BLaER1 treated with 17β-estradiol and CSF1 and Interleukin-3, amounts not matched to agents 10 nM and 100 nM (cell line): ENCODE measurements at regions not wholly inside any gene's neighbourhood (a gene's known extent, or its start where the extent isn't known, plus 50 kb on each side); places are given as distances from the start of the nearest gene placed in this dataset.
A peak's percentile ranks its signal among the peaks of the same experiment; 100 is the strongest.

Source experiments
- H3K27ac ChIP-seq, 11 experiments: shearing (Covaris generic); formaldehyde crosslinking; 2 replicates each; pipeline ENCODE4 v1.8.1; 2022
- H3K27me3 ChIP-seq, 11 experiments: shearing (Covaris generic); formaldehyde crosslinking; 2 replicates each; pipeline ENCODE4 v1.8.1; 2022
- H3K36me3 ChIP-seq, 11 experiments: shearing (Covaris generic); formaldehyde crosslinking; 2 replicates each; pipeline ENCODE4 v1.8.1; 2022
- H3K4me1 ChIP-seq, 10 experiments: shearing (Covaris generic); formaldehyde crosslinking; 2 replicates each; pipeline ENCODE4 v1.8.1; 2022
- H3K4me2 ChIP-seq, 11 experiments: shearing (Covaris generic); formaldehyde crosslinking; 2 replicates each; pipeline ENCODE4 v1.8.1; 2022
- H3K4me3 ChIP-seq, 10 experiments: shearing (Covaris generic); formaldehyde crosslinking; 2 replicates each; pipeline ENCODE4 v1.8.1; 2022
- H3K9ac ChIP-seq, 11 experiments: shearing (Covaris generic); formaldehyde crosslinking; 2 replicates each; pipeline ENCODE4 v1.8.1; 2022
- H3K9me3 ChIP-seq, 11 experiments: shearing (Covaris generic); formaldehyde crosslinking; replicated peaks in 1 of 11; 2 replicates each; pipeline ENCODE4 v1.8.1; 2022
- H4K20me1 ChIP-seq, 11 experiments: shearing (Covaris generic); formaldehyde crosslinking; 2 replicates each; pipeline ENCODE4 v1.8.1; 2022
- Cebpa-rat ChIP-seq, 11 experiments: shearing (Covaris generic); IDR thresholded peaks; 2 replicates each; pipeline ENCODE4 v1.8.1; 2022

- no peaks in the 10 kb centered on the region; a peak in 1 of 22 replicates for H3K9me3 ChIP-seq
- H3K4me2 ChIP-seq: no peak overlapping the region
- H3K27me3 ChIP-seq: no peaks in the 10 kb centered on the region
- H3K36me3 ChIP-seq: no peaks in the 10 kb centered on the region
- H3K4me3 ChIP-seq: no peak overlapping the region
- no peak for TF ChIP-seq Cebpa-rat (IDR thresholded peaks at IDR 0.05)
- no peaks in the 10 kb centered on the region for H3K4me1 ChIP-seq
- H4K20me1 ChIP-seq: no peaks in the 10 kb centered on the region
- H3K9ac ChIP-seq: no peak overlapping the region
- no peak overlapping the region for H3K27ac ChIP-seq
Measured at GRCh38 chr13:107669391-107669993, 545.8 kb downstream of the LIG4 start.

- TF ChIP-seq Cebpa-rat (IDR thresholded peaks at IDR 0.05): no peak
- no peak overlapping the region for H3K4me3 ChIP-seq
Measured at GRCh38 chr13:107665926-107666458, 549.3 kb downstream of the LIG4 start.

DNA sequence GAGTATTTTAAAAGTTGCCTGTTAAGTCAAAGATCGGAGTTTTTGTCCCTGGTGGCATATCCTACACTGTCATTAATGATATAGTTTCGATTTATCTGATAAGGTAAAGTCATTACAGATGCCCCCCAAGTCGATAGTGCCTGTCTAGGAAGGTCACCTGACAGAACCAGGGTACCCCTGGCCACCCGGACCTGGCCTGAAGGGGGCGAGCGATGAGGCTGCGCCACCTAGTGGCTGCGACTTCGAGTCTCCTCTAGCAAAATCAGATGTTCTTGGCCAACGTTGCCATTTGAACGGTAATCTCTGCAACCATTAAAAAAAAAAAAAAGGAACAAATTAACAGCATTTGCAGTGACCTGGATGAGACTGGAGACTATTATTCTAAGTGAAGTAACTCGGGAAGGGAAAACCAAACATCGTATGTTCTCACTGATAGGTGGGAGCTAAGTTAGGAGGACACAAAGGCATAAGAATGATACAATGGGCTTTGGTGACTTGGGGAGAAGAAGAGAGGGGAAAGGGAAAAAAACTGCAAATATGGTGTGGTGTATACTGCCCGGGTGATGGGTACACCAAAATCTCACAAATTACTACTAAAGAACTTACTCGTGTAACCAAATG, 565.1 kb downstream of the LIG4 start:
- H3K27ac ChIP-seq: no peak overlapping the region
- H3K9me3 ChIP-seq: peaks cover 0 to 2% (median 0%) of the 10 kb centered on the region in 11 experiments; a peak in 1 of 22 replicates
- no peaks in the 10 kb centered on the region for H3K27me3 ChIP-seq
- TF ChIP-seq Cebpa-rat (IDR thresholded peaks at IDR 0.05): no peak
- H3K4me1 ChIP-seq: no peaks in the 10 kb centered on the region
- no peaks in the 10 kb centered on the region for H3K36me3 ChIP-seq
- no peak overlapping the region for H3K4me3 ChIP-seq
- no peak overlapping the region for H3K4me2 ChIP-seq
- H4K20me1 ChIP-seq: no peaks in the 10 kb centered on the region
- no peak overlapping the region for H3K9ac ChIP-seq

More at GRCh38 chr13:107665926-107666458, 549.3 kb downstream of the LIG4 start:
- no peaks in the 10 kb centered on the region for H3K4me1 ChIP-seq
- H3K4me2 ChIP-seq: no peak overlapping the region
- no peaks in the 10 kb centered on the region for H3K36me3 ChIP-seq
- H4K20me1 ChIP-seq: no peaks in the 10 kb centered on the region
- no peak overlapping the region for H3K27ac ChIP-seq
- H3K27me3 ChIP-seq: no peaks in the 10 kb centered on the region
- no peaks in the 10 kb centered on the region; a peak in 1 of 22 replicates for H3K9me3 ChIP-seq
- no peak overlapping the region for H3K9ac ChIP-seq

GRCh38 chr13:107649079-107649478, 566.3 kb downstream of the LIG4 start:
- Histone ChIP-seq H3K4me1 (no peaks in the 10 kb centered on the region), H3K36me3 (no peaks in the 10 kb centered on the region), H4K20me1 (no peaks in the 10 kb centered on the region), H3K9ac (no peak overlapping the region), H3K4me2 (no peak overlapping the region), H3K27me3 (no peaks in the 10 kb centered on the region), H3K9me3 (peaks cover 0 to 5% (median 0%) of the 10 kb centered on the region in 11 experiments; a peak in 1 of 22 replicates), H3K27ac (no peak overlapping the region), H3K4me3 (no peak overlapping the region)
- no peak for TF ChIP-seq Cebpa-rat (IDR thresholded peaks at IDR 0.05)

DNA sequence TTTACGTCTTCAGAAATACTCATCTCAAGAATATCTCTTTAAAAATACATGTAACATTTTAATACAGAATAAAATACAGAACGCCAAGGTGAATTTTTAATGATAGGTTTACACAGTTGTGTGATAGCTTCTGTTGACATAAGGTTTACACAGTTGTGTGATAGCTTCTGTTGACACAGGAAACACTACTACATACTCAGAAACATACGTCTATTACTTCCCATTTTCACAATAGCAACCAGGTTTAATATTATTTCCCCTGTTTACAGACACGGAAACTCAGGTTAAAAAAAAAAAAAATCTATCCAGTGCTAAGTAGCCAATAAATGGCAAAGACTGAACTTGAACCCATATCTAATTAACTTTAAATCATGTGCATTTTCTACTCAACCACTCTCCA, 571.2 kb downstream of the LIG4 start:
- Histone ChIP-seq H3K36me3 (no peaks in the 10 kb centered on the region), H3K9ac (no peak overlapping the region), H3K4me1 (peaks cover 0 to 5% (median 0%) of the 10 kb centered on the region in 10 experiments; a peak in 5 of 20 replicates), H4K20me1 (no peaks in the 10 kb centered on the region), H3K4me2 (no peak overlapping the region), H3K27me3 (no peaks in the 10 kb centered on the region), H3K9me3 (peaks cover 0 to 5% (median 0%) of the 10 kb centered on the region in 11 experiments; a peak in 1 of 22 replicates), H3K27ac (no peak overlapping the region), H3K4me3 (no peak overlapping the region)
- no peak for TF ChIP-seq Cebpa-rat (IDR thresholded peaks at IDR 0.05)

DNA sequence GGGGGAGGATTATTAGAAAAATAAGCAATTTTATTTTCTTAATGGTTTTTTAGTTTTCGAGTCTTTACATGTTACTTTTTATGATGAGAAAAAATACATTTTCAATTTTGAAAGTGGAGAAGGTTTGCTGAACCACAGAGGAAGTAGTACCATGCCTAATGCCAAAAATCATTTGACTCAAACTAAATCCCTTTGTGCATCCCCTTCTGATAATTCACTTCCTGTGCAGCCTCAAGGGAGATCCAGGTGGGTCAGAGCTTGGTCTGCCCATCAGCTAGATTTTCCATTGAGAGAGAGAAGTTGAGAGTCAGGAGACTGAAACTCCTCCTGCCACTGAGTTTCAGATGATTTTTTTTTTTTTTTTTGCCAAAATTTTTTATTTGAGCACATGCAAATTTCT, 571.7 kb downstream of the LIG4 start:
- TF ChIP-seq Cebpa-rat (IDR thresholded peaks at IDR 0.05): no peak
- Histone ChIP-seq H3K27me3 (no peaks in the 10 kb centered on the region), H3K4me2 (peak overlapping the region in 2 of 11 experiments; percentile 39 to 43; a peak in 4 of 22 replicates), H3K9ac (no peak overlapping the region), H3K9me3 (peaks cover 0 to 5% (median 0%) of the 10 kb centered on the region in 11 experiments; a peak in 1 of 22 replicates), H3K4me1 (peaks cover 0 to 5% (median 0%) of the 10 kb centered on the region in 10 experiments; a peak in 5 of 20 replicates), H3K4me3 (no peak overlapping the region), H4K20me1 (no peaks in the 10 kb centered on the region), H3K36me3 (no peaks in the 10 kb centered on the region), H3K27ac (no peak overlapping the region)

GRCh38 chr13:107642831-107643230, 572.5 kb downstream of the LIG4 start:
- H4K20me1 ChIP-seq: no peaks in the 10 kb centered on the region
- no peaks in the 10 kb centered on the region for H3K27me3 ChIP-seq
- no peak for TF ChIP-seq Cebpa-rat (IDR thresholded peaks at IDR 0.05)
- no peaks in the 10 kb centered on the region for H3K36me3 ChIP-seq
- H3K4me3 ChIP-seq: no peak overlapping the region
- H3K9me3 ChIP-seq: peaks cover 0 to 5% (median 0%) of the 10 kb centered on the region in 11 experiments; a peak in 1 of 22 replicates
- H3K9ac ChIP-seq: no peak overlapping the region
- peaks cover 0 to 5% (median 0%) of the 10 kb centered on the region in 10 experiments; a peak in 5 of 20 replicates for H3K4me1 ChIP-seq
- no peak overlapping the region for H3K4me2 ChIP-seq
- no peak overlapping the region for H3K27ac ChIP-seq

DNA sequence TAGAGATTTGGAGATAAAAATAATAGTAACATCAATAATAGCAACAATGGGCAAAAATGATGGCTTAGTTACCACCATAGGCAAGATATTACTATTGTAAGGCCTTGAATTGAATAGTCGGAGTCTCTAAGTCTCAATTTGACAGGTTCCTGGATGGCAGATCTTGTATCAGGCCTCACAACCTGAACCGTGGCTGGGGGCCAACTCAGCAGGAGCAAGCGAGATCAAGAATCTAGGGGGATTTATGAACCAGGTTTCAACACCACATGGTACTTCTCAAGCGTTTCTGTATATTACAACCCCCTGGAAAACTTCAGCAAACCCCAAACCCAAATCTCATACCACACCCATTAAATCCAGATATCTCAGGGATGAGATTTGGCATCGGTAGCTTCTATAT, 573.8 kb downstream of the LIG4 start:
- Histone ChIP-seq H4K20me1 (no peaks in the 10 kb centered on the region), H3K4me2 (no peak overlapping the region), H3K4me1 (peaks cover 0 to 5% (median 0%) of the 10 kb centered on the region in 10 experiments; a peak in 5 of 20 replicates), H3K4me3 (no peak overlapping the region), H3K36me3 (no peaks in the 10 kb centered on the region), H3K27ac (no peak overlapping the region), H3K9me3 (peaks cover 0 to 5% (median 0%) of the 10 kb centered on the region in 11 experiments; a peak in 1 of 22 replicates), H3K9ac (no peak overlapping the region), H3K27me3 (no peaks in the 10 kb centered on the region)
- TF ChIP-seq Cebpa-rat (IDR thresholded peaks at IDR 0.05): no peak

GRCh38 chr13:107625648-107626047, 589.7 kb downstream of the LIG4 start:
- Histone ChIP-seq H3K36me3 (no peaks in the 10 kb centered on the region), H3K27me3 (no peaks in the 10 kb centered on the region), H3K9me3 (no peaks in the 10 kb centered on the region), H3K4me1 (no peaks in the 10 kb centered on the region), H3K4me2 (no peak overlapping the region), H3K27ac (no peak overlapping the region), H3K9ac (no peak overlapping the region), H3K4me3 (no peak overlapping the region), H4K20me1 (no peaks in the 10 kb centered on the region)
- no peak for TF ChIP-seq Cebpa-rat (IDR thresholded peaks at IDR 0.05)
